ENCODE measurements at regions not wholly inside any gene's neighbourhood (a gene's known extent, or its start where the extent isn't known, plus 50 kb on each side); places are given as distances from the start of the nearest gene placed in this dataset.
A peak's percentile ranks its signal among the peaks of the same experiment; 100 is the strongest.

DNA sequence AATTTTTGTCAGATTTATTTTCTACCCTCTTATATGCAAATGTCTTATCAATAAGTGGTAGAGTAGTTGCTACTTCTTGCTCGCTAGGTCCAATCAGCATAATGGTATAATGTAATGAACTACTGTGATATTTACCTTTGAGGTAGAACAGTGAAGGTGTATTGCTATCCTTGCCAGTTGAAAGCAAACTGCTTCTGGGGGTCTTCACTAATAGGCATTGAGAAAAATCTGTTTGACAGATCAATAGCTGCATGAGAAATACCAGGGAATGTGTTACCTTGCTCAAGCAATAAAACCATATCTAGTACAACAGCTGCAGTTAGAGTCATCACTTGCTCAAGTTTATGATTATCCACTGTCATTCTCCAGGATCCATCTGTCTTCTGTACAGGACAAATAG lies 50.1 kb upstream of the EFEMP1 start:
- ATAC-seq (ENCODE audit: low FRiP score) (no peak), DNase-seq (ENCODE audit: low spot score) (no peak)
- TF ChIP-seq, protein P1, sequence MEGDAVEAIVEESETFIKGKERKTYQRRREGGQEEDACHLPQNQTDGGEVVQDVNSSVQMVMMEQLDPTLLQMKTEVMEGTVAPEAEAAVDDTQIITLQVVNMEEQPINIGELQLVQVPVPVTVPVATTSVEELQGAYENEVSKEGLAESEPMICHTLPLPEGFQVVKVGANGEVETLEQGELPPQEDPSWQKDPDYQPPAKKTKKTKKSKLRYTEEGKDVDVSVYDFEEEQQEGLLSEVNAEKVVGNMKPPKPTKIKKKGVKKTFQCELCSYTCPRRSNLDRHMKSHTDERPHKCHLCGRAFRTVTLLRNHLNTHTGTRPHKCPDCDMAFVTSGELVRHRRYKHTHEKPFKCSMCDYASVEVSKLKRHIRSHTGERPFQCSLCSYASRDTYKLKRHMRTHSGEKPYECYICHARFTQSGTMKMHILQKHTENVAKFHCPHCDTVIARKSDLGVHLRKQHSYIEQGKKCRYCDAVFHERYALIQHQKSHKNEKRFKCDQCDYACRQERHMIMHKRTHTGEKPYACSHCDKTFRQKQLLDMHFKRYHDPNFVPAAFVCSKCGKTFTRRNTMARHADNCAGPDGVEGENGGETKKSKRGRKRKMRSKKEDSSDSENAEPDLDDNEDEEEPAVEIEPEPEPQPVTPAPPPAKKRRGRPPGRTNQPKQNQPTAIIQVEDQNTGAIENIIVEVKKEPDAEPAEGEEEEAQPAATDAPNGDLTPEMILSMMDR (IDR thresholded peaks at IDR 0.05), result no peak

DNA sequence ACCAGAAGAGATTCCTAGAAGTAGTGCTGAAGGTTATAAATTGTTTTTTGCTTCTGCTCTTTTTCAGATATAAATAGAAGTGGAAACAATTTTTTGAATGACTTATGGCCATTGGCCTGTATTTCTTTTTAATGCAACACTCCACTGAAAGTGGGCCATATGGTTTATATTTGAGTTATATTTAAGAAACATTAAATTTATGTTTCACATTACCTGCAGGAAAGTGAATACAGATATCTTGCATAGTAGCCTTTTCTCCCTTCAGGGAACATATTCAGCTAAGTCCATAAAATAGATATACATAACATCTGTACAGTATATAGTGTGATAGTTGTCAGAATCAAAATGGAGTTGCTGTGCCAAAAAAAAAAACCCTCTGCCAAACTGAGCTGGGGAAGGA lies 53.1 kb upstream of the EFEMP1 start:
- TF ChIP-seq, protein P1 (IDR thresholded peaks at IDR 0.05), result no peak
- no peak for DNase-seq (ENCODE audit: low spot score)
- ATAC-seq (ENCODE audit: low FRiP score), result no peak

DNA sequence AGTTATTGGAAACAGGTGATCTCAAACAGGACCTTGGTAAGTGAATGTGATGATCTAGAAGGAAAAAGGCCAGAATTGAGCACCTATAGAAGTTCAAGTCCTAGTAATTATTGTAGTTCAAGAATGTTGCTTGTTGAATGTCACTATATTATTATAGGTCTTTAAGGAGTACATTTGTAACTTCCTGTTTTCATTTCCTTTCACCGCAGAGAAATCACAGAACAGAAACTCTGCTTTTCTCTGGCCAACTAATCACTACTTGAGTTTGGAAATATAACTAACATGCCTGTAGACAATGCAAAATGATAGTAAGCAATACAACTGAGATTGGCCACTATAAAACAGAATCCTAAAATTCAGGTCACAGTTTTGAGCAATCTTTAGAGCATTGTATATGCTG lies 61.8 kb upstream of the EFEMP1 start:
- no peak for DNase-seq (ENCODE audit: low spot score)
- ATAC-seq (ENCODE audit: low FRiP score), result no peak
- TF ChIP-seq, protein P1 (IDR thresholded peaks at IDR 0.05), result no peak

DNA sequence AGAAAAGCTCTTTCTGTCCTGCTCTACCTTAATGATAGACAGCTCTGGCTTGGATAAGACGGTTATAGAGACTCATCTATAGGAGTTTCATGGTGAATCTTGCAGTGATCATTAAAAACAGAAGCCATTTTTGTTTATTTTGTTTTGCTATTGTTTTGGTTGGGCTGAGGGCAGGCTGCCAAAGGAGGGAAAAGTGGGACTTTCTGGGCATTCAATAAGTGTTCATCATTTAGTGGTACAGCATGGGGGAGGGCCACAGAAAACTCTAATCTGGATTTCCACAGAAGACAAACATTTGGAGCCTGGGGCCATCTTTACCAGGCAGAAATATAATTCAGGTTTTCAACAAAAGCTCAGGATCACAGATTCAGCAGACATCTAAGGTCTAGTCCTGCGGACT lies 62.4 kb upstream of the EFEMP1 start:
- TF ChIP-seq, protein P1 (IDR thresholded peaks at IDR 0.05), result no peak
- DNase-seq (ENCODE audit: low spot score) (no peak), ATAC-seq (ENCODE audit: low FRiP score) (no peak)

DNA sequence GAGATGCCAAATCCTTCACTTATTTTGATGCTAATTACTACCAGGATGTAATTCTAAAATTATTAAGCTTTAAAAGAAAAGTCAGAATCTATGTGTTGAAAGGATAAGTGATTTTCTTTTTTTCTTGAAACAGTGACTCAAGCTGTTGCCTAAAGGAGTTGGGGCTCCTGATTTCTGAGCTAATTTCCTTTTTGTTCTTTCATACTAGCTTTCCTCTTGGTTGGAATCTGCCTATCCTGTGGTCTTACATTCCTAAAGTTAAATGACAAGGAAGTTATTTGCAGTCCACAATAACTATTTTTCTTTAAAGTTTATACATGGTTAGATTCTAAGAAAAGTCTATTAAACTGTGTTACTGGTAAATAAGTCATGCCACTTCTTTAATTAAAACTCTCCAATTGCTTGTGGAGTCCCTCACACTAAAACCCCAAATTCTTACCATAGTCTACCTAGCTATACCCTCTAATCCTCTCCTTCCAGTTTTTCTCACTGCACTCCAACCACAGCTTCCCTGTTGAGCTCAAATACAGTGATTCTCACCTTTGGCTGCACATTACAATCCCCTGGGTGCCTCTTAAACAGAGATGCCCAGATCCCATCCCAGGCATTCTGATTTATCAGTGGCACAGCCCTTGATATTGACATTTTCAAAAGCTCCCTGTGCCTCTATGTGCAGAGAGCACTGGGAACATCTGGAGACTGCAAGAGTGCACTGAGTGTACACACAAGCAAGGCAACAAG lies 63.3 kb upstream of the EFEMP1 start:
- TF ChIP-seq, protein P1 (IDR thresholded peaks at IDR 0.05), result no peak
- ATAC-seq (ENCODE audit: low FRiP score) (no peak), DNase-seq (ENCODE audit: low spot score) (no peak)

DNA sequence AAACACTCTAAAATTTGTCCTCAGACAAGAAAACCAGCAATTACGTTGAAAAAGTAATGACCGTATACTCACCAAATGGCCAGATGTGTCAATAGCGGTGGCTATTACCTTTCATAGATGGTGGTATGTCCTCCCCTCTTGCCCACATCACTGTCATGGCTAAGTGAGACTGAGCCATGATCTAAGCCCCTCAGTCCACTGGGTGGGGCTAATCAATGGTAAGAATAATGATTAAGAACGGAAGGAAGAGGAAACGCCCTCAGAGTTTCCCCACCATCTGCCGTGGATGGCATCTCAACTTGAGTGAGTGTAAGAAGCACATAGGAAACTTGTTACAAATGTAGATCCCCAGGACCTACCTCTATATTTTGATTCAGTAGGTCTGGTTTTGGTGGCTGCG lies 65.8 kb upstream of the EFEMP1 start:
- no peak for ATAC-seq (ENCODE audit: low FRiP score)
- DNase-seq (ENCODE audit: low spot score), result no peak
- TF ChIP-seq, protein P1 (IDR thresholded peaks at IDR 0.05), result no peak

DNA sequence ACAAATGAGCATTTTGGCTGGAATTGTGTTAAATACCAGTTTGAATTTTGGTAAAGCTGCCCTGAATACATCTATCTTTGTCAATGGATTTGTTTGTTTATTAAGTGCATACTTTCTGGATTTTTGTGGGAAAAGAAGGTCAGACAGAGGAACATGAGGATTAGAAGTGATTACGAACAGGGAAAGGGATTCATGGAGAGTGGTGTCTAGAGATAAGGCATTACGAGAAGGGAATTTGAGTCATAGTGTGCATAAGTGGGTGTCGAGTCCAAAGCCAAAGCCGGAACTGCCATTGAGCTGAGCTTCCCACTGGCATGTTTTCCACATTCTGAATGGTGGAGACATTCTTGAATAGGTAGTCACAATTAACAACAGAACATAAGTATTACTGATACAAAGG lies 68.9 kb upstream of the EFEMP1 start:
- TF ChIP-seq, protein P1 (IDR thresholded peaks at IDR 0.05), result no peak
- ATAC-seq (ENCODE audit: low FRiP score) (peak; percentile 94), DNase-seq (ENCODE audit: low spot score) (no peak)

All from omental fat pad (tissue), 3 donors.